ENCODE measurements at regions not wholly inside any gene's neighbourhood (a gene's known extent, or its start where the extent isn't known, plus 50 kb on each side); places are given as distances from the start of the nearest gene placed in this dataset.

DNA sequence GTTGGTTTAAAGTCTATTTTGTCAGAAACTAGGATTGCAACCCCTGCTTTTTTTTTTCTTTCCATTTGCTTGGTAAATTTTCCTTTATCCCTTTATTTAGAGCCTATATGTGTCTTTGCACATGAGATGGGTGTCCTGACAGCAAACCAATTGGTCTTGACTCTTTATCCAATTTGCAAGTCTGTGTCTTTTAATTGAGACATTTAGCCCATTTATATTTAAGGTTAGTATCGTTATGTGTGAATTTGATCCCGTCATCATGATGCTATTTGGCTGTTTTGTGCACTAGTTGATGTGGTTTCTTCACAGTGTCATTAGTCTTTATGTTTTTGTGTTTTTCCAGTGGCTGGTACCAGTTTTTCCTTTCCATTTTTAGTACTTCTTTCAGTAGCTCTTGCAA lies 127.7 kb upstream of the ZNF267 start:
- TF ChIP-seq, protein P1, sequence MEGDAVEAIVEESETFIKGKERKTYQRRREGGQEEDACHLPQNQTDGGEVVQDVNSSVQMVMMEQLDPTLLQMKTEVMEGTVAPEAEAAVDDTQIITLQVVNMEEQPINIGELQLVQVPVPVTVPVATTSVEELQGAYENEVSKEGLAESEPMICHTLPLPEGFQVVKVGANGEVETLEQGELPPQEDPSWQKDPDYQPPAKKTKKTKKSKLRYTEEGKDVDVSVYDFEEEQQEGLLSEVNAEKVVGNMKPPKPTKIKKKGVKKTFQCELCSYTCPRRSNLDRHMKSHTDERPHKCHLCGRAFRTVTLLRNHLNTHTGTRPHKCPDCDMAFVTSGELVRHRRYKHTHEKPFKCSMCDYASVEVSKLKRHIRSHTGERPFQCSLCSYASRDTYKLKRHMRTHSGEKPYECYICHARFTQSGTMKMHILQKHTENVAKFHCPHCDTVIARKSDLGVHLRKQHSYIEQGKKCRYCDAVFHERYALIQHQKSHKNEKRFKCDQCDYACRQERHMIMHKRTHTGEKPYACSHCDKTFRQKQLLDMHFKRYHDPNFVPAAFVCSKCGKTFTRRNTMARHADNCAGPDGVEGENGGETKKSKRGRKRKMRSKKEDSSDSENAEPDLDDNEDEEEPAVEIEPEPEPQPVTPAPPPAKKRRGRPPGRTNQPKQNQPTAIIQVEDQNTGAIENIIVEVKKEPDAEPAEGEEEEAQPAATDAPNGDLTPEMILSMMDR (IDR thresholded peaks at IDR 0.05; ENCODE audit: insufficient read depth, low read length): no peak
- TF ChIP-seq, protein P2, sequence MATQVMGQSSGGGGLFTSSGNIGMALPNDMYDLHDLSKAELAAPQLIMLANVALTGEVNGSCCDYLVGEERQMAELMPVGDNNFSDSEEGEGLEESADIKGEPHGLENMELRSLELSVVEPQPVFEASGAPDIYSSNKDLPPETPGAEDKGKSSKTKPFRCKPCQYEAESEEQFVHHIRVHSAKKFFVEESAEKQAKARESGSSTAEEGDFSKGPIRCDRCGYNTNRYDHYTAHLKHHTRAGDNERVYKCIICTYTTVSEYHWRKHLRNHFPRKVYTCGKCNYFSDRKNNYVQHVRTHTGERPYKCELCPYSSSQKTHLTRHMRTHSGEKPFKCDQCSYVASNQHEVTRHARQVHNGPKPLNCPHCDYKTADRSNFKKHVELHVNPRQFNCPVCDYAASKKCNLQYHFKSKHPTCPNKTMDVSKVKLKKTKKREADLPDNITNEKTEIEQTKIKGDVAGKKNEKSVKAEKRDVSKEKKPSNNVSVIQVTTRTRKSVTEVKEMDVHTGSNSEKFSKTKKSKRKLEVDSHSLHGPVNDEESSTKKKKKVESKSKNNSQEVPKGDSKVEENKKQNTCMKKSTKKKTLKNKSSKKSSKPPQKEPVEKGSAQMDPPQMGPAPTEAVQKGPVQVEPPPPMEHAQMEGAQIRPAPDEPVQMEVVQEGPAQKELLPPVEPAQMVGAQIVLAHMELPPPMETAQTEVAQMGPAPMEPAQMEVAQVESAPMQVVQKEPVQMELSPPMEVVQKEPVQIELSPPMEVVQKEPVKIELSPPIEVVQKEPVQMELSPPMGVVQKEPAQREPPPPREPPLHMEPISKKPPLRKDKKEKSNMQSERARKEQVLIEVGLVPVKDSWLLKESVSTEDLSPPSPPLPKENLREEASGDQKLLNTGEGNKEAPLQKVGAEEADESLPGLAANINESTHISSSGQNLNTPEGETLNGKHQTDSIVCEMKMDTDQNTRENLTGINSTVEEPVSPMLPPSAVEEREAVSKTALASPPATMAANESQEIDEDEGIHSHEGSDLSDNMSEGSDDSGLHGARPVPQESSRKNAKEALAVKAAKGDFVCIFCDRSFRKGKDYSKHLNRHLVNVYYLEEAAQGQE (IDR thresholded peaks at IDR 0.05; ENCODE audit: insufficient replicate concordance, low read depth): no peak
- no peak for TF ChIP-seq POLR2AphosphoS5 (IDR thresholded peaks at IDR 0.05; ENCODE audit: low read depth)
